ENCODE measurements at regions not wholly inside any gene's neighbourhood (a gene's known extent, or its start where the extent isn't known, plus 50 kb on each side); places are given as distances from the start of the nearest gene placed in this dataset.
"Not testable (repeated sequence)": the region's sequence is repeated elsewhere in the genome, so short reads cannot be mapped to it uniquely, and the experiment has no call there.

- DNase-seq: no peak
Measured at GRCh38 chr12:11540156-11540555, 109.3 kb upstream of the ETV6 start.

- DNase-seq: no peak
Measured at GRCh38 chr12:11540615-11541310, 108.7 kb upstream of the ETV6 start.

- DNase-seq: no peak
Measured at GRCh38 chr12:11542599-11542998, 106.9 kb upstream of the ETV6 start.

GRCh38 chr12:11543457-11544158 is 105.9 kb upstream of the ETV6 start:
- DNase-seq: no peak

- no peak for DNase-seq
Measured at GRCh38 chr12:11545484-11546330, 103.8 kb upstream of the ETV6 start.

GRCh38 chr12:11546582-11547270 is 102.7 kb upstream of the ETV6 start:
- not testable (repeated sequence) for DNase-seq

GRCh38 chr12:11547271-11547646 is 102.2 kb upstream of the ETV6 start:
- not testable (repeated sequence) for DNase-seq

- no peak for DNase-seq
Measured at GRCh38 chr12:11549119-11549518, 100.4 kb upstream of the ETV6 start.

- DNase-seq: peak; percentile 56
Measured at GRCh38 chr12:11553871-11554533, 95.5 kb upstream of the ETV6 start.

- DNase-seq: no peak
Measured at GRCh38 chr12:11555195-11555594, 94.3 kb upstream of the ETV6 start.

- no peak for DNase-seq
Measured at GRCh38 chr12:11555743-11556625, 93.5 kb upstream of the ETV6 start.

- DNase-seq: no peak
Measured at GRCh38 chr12:11556682-11557081, 92.8 kb upstream of the ETV6 start.

GRCh38 chr12:11559626-11560340 is 89.7 kb upstream of the ETV6 start:
- no peak for DNase-seq

- DNase-seq: no peak
Measured at GRCh38 chr12:11561411-11561810, 88.1 kb upstream of the ETV6 start.

- DNase-seq: no peak
Measured at GRCh38 chr12:11563785-11564739, 85.4 kb upstream of the ETV6 start.

GRCh38 chr12:11564984-11565651 is 84.4 kb upstream of the ETV6 start:
- no peak for DNase-seq

GRCh38 chr12:11565752-11566151 is 83.7 kb upstream of the ETV6 start:
- DNase-seq: no peak

- no peak for DNase-seq
Measured at GRCh38 chr12:11568155-11568761, 81.2 kb upstream of the ETV6 start.
